ENCODE measurements at regions not wholly inside any gene's neighbourhood (a gene's known extent, or its start where the extent isn't known, plus 50 kb on each side); places are given as distances from the start of the nearest gene placed in this dataset.

- TF ChIP-seq CTCF (conservative IDR thresholded peaks at IDR 0.05; ENCODE audit: low read length) (no peak), EZH2phosphoT487 (IDR thresholded peaks at IDR 0.05; ENCODE audit: borderline replicate concordance) (no peak)
Observed at GRCh38 chr20:6956574-6956973, 189.1 kb downstream of the BMP2 start.
